ENCODE measurements at regions not wholly inside any gene's neighbourhood (a gene's known extent, or its start where the extent isn't known, plus 50 kb on each side); places are given as distances from the start of the nearest gene placed in this dataset.

DNA sequence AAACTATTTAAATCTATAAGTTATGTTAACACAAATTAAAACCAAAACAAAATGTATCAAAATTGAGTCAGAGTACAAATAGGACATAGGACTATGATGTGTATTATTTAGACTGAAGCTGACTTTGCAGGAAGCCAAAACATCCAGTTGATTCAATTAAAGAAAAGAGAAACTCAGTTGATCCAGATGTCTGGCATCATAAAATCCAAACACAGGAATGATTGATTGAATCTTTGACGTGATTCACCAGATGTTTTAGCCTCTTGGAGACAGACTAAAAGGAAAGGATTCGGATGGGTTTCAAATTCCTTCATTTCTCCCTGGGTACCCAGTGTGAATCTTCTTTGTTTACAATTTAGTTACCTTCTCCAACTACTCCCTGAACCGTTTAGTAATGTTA, 272.9 kb downstream of the IRS1 start:
- peak; percentile 10 for DNase-seq (ENCODE audit: low spot score)

DNA sequence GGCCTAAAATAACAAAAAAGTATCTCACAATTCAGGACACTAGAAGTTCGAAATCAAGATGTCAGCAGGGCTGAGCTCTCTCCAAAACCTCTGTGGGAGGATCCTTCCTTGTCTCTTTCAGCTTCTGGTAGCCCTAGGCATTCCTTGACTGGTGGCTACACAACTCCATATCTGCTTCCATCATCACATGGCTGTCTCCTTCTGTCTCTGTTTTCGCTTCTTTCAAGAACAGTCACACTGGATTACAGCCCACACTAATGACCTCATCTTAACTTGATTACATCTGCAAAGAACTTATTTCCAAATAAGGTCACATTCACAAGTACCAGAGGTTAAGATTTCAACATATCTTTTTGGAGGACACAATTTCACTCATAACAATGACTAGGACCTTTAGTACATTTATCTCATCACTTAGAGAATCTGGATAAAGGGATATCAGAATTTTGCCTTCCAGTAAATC, 275.2 kb downstream of the IRS1 start:
- DNase-seq (ENCODE audit: low spot score), result peak; percentile 32

DNA sequence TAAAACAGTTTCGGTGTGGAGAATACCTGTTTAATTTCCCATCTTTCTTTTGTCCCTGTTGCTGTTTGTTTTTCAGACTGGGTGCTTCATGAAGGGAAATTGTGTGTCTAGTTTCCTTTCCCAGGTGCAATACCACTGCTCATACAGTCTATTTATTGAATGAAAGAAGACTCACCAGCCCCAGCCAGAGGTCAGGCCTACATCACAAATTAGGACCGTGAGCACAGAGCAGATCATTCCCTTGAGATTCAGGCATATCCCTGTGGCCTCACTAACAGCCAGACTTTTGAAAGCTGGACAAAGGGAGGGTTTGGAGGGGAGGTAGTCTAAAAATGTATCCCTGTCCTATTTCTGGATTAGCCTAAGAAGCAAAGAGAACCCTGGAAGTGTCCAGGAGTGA, 278.9 kb downstream of the IRS1 start:
- no peak for DNase-seq (ENCODE audit: low spot score)

DNA sequence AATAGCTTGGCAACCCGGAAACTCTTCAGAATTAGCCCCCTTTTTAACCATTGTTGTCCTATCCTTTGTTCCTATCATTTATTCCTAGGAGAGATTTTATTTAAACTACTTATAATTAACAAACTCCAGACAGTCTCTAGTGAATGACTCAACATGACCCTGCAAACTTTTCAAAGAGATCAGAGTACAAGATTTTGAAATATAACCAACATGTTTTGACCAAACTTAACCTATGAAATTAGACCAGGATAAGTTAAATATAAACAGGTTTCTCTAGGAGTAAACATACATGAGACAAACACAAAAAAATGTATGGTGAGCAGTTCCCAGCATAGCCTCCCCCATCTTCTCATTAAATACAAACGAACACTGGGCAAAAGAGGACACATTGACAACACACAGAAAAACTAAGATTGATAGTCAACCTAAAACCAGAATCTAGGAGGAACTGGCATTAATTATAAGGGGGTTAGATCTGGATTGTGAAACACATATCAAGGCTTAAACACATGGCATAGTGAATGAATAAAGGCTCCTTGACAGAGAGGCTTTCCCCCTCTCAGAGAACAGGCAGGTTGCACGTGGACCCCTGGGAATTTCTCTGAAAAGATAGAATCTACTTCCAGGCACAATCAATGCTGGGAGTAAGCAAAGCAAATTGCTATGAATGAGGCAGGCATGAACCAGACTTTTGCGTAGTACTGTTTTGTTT, 284.1 kb downstream of the IRS1 start:
- peak; percentile 34 for DNase-seq (ENCODE audit: low spot score)

DNA sequence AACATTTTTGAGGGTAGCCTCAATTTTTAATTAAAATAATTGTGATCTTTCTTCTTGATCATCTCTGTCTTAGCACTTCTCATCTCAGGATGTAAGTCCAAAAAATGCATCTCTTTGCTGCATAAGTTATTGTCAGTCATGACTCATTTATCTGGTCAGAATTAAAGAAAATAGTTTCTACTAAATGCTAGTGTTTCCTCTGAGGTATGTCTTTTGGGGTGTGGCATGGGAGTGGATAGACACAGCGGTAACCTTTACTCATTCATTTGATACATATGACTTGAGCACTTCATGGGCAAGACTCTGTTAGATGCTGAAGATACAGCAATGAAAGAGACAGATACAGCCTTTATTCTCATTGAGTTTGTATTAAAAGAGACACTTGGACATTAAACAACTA, 284.7 kb downstream of the IRS1 start:
- DNase-seq (ENCODE audit: low spot score), result peak; percentile 9

DNA sequence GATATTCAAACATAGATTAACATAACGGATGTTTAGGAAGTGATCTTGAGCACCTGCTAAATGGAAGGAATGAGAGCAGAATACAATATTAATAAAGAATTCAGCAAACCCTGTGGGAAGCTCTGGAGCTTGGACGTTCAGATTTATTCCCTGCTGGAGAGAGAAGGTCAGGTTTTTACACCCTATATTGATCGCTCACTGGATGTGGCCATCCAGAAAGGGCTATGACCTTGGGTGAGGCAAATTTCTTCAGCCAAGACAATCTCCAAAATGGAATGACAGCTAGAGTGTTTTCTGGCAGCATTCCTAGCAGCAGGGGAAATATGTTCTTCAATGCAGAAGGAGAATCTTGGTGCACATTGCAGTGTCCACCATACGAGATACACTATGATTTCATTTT, 288.3 kb downstream of the IRS1 start:
- DNase-seq (ENCODE audit: low spot score), result no peak

DNA sequence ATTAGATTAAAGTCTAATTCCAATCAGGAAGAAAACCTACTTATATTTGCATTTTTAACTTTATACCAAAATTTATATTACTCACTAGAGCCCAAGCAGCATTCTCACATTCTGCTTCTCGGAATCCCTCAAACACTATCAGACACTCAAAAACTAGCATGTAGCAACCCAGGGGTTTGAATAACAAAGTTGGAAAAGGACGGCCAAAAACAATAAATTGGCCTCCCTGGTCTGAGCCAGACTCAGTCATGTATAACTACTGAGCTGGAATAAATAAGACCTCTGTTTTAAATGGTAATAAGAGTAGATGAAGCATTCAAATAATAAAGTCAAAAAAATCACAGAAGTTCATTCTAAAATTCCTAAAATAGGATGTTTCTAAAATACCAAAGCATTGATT, 290.9 kb downstream of the IRS1 start:
- no peak for DNase-seq (ENCODE audit: low spot score)

DNA sequence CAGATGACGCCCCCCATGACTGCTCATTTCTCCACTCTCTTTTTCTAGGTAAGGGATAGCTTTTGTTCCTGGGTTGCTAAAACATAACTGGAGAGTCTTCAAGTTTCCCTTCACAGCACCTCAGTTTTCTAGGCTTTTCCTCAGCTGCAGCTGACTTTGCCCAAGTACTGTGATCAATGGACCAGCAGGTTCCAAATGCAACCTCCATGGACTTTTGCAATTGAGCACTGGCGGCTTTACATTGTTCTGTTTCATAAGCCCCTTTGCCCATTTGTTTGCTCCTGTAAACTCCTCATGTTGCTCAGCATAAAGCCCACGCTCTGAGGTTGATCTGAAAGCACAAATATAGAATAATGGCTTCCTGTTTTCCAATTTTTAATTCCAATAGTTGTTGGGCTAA, 291.6 kb downstream of the IRS1 start:
- DNase-seq (ENCODE audit: low spot score), result no peak

DNA sequence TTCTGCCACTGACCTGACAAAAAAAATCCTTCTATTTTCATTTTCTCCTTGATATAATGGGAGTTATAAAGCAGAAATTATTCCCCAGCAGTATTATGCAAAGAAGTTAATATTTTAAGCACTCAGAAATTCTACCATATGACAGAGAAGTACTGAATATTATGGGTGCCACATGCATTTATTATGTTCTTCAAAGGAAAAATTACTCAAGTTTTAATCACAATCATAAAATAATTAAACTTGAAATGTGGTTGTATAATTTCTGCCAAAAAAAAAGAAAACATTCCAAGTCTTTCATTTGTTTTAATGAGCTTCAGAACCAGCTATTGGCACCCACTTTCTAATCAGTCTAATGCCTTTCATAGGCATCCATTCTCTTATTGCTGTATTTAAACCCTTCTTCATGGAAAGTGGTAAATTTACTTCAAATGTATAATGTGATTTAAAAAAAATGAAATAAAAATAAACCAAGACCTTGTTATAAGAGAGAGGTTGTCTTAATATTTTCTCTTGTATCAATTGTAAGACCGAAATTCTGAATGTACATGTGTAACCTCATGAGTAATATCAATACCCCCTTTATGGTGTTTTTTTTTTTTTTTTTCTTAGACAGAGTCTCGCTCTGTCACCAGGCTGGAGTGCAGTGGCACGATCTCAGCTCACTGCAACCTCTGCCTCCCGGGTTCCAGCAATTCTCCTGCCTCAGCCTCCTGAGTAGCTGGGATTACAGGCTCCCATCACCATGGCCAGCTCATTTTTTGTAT, 302.3 kb downstream of the IRS1 start:
- no peak for DNase-seq (ENCODE audit: low spot score)

DNA sequence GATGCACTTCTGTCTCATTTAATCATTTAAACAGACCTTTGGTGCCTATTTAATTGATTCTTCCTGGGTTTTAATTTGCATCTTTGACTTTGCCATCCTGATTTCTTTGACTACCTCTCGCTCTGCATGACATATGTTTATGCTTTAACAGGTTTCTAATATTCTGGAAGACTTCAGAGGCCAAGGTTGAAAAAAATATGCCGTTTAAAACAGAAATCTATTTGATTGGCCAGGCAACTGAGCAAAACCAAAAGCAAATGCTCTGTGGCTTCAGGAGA, 303.4 kb downstream of the IRS1 start:
- no peak for DNase-seq (ENCODE audit: low spot score)

DNA sequence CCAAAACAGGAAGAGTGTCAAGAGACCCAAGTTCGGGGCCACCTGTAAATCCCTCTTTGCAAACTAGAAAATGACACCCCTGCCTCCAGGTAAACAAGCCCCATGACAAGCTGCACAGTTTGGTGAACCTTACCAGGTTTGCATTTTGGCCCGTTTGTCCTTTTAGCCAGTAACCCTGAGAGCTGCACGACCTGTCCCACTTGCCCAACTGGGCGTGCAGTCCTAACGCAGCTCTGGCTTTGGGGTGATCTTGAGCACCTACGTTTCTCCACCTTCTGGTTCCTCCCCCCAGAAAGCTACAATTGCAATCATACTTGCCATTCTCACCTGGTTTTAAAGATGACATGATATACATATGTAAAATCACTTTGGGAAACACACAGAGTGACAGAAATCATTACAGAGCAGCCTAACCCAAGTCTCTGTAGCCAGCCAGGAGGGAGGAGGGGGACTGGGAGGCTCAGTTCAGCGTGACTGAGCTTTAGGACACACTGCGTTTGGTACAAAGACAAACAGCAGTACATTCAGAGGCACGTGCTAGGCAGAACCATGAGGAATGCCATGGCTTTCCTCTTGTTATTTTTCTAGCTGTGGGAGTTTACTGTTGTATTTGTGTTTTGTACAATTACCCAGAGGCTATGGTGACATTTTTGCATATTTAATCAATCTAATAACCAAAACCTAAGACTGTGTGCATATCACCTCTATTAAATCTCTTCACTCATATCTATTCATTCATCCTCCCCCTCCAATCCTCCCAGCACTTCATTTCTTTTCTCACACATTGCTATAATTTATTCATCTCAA, 304.0 kb downstream of the IRS1 start:
- no peak for DNase-seq (ENCODE audit: low spot score)

DNA sequence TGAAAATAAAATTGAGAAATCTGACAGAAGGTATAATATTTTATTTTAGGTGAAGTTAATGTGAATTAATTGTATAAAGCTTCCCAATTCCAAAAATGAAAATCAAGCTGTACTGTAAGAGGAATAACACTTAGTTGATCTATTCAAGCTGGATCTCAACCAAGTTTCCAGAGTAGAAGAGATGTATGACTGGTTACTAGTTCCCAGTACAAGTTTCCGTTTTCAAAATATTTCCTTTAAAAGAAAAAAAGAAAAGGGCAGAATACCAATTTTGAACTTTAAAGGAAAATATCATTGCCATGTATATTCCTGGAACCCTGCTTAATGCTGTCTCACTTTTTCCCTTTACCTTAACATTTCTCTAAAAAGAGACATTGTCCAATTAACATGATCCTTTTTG, 308.5 kb downstream of the IRS1 start:
- no peak for DNase-seq (ENCODE audit: low spot score)

DNA sequence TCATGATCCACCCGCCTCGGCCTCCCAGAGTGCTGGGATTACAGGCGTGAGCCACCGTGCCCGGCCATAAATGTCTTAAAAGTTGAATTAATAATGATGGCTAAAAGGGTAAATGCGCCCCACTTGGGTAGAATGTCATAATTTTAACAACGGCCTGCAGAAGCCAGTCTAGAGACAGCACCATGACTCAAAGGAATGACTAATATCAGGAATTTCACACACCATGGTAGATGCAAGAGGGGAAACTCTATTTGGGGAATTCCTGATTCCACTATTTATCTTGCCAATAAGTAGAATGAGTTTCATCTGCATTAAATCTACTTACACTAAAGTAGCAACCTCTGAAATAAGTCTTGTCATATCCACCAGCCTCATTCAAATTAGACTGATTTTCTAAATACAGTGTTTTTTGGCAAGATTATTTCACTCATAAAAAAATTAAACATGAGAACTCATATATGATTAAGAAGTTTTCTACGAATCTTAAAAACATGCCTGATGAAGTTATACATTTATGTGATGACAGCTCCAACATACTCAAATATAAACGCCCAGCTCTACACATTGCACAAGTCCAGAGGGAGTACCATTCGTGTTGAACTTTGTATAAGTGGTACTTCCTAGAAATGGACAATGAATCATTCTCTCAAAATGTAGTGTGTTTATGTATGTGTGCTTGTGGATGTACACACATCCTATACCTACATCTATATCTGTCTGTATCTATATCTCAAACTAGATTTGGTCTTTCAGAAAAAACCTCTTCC, 309.7 kb downstream of the IRS1 start:
- DNase-seq (ENCODE audit: low spot score), result peak; percentile 69

DNA sequence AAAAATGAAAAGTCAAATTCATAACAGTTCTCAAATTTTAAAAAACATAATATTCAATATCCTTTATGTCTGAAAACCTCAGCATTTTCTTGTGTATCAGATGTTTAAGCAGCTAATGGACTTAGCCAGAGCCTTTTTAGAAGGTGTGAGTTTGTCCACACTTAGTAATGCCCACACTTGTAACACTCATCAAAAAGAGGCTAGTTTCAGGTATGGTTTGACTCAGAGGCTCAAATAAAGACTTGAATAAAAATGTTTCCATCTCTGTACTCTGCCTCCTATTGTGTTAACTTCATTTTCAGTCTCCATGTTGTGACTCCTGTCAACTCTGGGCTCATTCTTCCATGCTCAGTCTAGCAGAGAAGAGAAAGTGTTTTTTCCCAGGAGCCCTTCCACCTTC, 311.6 kb downstream of the IRS1 start:
- DNase-seq (ENCODE audit: low spot score), result no peak

DNA sequence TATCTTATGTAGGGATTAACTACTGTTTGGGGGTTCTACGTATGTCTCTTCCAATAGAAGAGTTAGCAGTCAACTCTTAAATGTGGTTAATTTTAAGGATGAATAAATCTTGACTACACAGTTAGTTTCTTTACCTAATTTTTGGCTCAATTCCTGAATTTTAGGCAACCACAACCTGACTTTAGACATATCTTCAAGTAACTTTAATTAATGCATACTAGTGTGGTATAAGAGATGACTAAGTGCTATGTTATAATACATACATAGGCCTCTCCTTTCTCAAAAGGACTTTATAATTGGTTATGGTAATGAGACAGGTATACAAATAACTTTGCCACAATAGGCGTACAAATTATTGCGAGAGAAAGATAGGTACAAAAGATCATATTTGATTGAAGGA, 312.0 kb downstream of the IRS1 start:
- DNase-seq (ENCODE audit: low spot score), result no peak

DNA sequence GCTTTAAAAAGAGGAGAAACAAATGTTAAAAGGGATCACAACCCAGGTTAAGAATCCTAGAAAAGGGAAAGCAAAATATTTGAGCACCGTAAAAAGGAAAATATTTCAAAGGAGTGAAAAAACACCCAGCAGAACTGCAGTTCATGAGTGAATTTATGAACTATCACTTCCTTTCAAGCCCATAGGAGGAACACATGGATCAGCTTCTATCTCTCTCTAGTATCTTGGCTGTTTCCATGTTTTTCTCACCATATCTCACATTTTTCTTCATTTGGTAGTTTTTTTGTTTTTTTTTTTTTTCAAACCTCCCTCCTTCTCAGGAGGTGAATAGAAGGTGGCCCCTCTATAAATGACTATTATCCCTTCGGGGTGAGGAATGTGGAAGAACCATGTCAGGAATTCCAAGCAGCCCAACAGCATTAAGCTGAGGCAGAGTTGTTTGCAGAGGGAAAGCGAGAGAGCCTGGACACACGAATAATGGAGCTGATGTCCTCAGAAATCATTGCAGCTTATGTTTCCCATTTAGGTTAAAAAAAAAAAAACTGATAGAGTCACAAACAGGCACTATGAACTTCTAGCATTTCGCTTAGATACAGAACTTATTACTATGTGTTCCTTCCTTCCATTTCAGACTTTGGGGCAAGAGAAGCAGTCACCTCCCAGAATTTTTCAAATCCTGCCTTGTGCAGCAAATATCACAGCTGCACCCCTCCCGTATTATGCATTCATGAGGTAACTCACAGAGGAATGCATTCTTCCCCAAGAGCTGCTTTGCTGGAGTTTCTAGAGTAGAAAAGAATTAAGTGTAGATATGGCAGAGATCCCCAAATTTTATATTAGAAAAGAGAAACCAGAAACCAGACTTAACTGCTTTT, 315.6 kb downstream of the IRS1 start:
- peak; percentile 10 for DNase-seq (ENCODE audit: low spot score)

DNA sequence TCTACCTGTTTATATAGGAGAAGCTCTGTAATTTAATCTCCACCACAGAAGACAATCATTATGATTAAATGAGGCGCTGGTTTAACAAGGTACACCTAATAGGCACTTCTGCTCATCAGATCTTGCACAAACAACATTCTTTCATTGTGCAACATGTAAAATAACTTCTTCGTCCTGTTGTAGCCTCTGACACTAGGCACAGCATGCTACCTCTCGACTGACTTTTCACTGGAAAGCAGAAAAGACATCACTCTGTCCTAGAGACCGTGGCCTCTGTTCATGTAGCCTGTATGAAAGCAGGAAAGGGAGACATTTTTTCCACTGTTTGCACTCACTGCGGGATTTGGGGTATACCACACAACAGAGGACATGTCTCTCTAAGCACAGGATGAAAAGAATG, 316.5 kb downstream of the IRS1 start:
- DNase-seq (ENCODE audit: low spot score), result no peak

DNA sequence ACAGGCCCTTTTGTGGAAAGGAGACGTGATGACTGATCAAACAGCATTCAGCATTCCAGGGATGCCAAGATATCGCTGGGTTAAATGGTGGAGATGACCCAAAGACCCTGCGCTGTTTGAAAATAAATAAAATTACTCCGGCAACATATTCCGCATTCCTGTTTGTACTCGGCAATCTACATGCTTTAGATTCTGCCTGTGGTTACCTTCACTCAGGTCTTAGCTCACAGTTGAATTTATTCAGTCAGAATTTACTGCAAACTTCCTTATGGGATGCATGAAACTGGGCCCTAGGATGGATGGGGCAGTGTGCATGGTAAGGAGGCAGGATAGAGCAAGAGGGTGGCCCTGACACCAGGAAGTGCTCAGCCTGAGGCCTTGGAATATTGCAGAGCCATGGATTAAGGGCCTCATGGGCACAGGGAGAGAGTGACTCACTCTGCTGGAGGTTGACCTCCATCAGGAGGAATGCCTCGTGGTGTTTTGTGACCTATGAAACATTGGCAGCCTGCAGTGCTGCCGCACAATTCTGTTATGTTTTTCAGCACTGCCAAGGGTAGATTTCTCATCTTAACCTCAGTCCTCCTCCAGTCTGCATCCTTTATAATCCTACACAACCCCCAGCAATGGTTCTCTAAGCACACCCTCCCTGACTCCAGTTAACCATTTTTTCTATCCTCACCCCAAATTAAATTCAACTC, 321.4 kb downstream of the IRS1 start:
- peak; percentile 82 for DNase-seq (ENCODE audit: low spot score)

DNA sequence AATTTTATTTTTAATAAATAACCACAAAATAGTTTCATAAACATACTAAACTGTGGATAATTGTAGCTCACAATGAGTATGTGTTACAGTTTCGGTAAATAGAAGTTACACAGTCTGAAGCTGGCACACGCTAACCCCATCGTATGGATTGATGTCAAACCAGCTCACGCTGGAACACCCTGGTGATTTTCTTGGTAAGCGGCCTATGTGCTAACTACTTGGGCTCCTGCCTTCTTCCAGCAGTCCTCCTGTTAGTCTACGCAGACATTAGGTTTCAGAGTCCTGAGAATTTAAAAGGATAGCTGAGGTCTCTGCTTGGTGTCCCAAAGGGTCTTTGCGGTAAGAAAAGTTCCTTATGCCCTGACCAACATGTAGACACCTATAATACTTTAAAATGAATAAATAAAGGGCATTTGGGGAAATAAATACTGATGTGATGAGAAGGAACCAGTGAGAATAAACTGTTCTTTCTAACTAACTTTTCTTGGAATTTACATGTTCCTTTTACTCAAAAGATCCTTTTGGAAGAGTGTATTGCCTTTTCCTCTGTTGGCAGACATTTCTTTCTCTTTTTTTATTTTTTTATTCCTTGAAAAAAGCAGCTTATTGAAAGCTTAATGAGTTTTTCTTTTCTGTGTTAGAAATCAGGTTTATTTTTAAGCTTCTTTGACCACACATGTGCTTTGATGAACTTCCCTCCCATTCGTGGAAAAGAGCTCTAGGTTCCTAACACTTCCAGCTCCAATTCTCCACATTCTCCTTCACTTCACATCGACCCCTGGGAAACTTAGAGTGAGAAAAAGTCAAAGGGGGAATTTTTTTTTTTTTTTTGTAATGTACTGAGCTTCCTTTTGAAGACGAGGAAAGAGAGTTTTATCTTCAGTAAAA, 322.2 kb downstream of the IRS1 start:
- no peak for DNase-seq (ENCODE audit: low spot score)

DNA sequence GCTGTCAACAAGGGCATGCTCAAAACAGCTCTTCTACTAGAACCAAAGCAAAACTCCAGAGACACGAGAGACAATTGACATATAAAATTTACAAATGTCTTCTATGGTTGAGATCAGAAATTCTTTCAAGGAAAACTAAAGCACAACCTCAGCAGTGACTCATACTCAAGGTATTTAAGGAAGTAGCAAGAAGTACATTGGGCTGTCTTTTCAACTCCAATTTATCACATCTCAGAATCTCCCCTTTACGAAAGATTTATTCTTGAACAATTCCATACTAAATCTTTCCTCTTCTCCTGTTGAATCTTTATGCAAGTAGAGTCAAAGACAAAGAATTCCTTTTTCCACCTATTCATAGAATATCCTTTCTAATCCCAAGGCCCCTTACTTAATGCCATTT, 324.0 kb downstream of the IRS1 start:
- DNase-seq (ENCODE audit: low spot score), result peak; percentile 12

All from AG08395 (cell line).